B cell (primary cell): ENCODE measurements at regions not wholly inside any gene's neighbourhood (a gene's known extent, or its start where the extent isn't known, plus 50 kb on each side); places are given as distances from the start of the nearest gene placed in this dataset.

Experiments used
- ATAC-seq: fragments of 200-7000 bp; cut with Tn5 transposase; one replicate; pipeline ENCODE4 v1.10.0; 2021; ENCODE audit warnings: low read depth, mild to moderate bottlenecking, moderate number of reproducible peaks, moderate library complexity
- CTCF ChIA-PET: fragments of 350-600 bp; sonication (Branson Sonifier 250); formaldehyde crosslinking; loops from one replicate; lab custom pipeline; 2021; ENCODE audit warnings: antibody characterized with exemption, inconsistent platforms; lab: Charles Lee
- POLR2A ChIA-PET: fragments of 350-600 bp; sonication (Branson Sonifier 250); formaldehyde crosslinking; loops from one replicate; lab custom pipeline; 2021; ENCODE audit warnings: antibody characterized with exemption; lab: Charles Lee
- DNase-seq: peaks from one replicate; pipeline ENCODE4 v3.0.0; 2013
- H2AFZ ChIP-seq: 2 replicates; pipeline ENCODE4 v1.6.1; 2012; ENCODE audit warnings: mild to moderate bottlenecking, low read depth, low read length; ENCODE audit not compliant: insufficient read depth, poor library complexity, severe bottlenecking
- H3K27ac ChIP-seq, 2 donors: 1 replicate in 1 of 2; 2 replicates in 1 of 2; pipeline ENCODE4 v1.5.1; 2012 to 2013; ENCODE audit warnings: low read length in 2 of 2, mild to moderate bottlenecking in 2 of 2, moderate library complexity in 1 of 2
- H3K27me3 ChIP-seq, 4 experiments: fragments of 200-600 bp in 1 of 4; sonication (generic) in 1 of 4; replicated peaks in 1 of 4; 1 replicate in 2 of 4; 2 replicates in 2 of 4; pipeline versions ENCODE4 v1.6.1 to v1.7.0; 2013 to 2016; ENCODE audit warnings: low read length in 3 of 4, mild to moderate bottlenecking in 2 of 4, mixed read lengths in 1 of 4, moderate library complexity in 1 of 4; ENCODE audit not compliant: insufficient read depth in 4 of 4, control insufficient read depth in 3 of 4; ENCODE audit errors: control extremely low read depth in 1 of 4
- H3K36me3 ChIP-seq, 2 experiments: replicated peaks in 1 of 2; 1 replicate in 1 of 2; 2 replicates in 1 of 2; pipeline versions ENCODE4 v1.6.1 to v1.7.1; 2013; ENCODE audit warnings: low read length in 1 of 2; ENCODE audit not compliant: insufficient read depth in 2 of 2, control insufficient read depth in 1 of 2; ENCODE audit errors: control extremely low read depth in 1 of 2, extremely low read depth in 1 of 2
- H3K4me1 ChIP-seq, 2 donors: fragments of 200-600 bp in 1 of 2; sonication (generic) in 1 of 2; 1 replicate in 1 of 2; 2 replicates in 1 of 2; pipeline versions ENCODE4 v1.5.1 to v1.6.1; 2013 to 2017; ENCODE audit warnings: low read length in 2 of 2; ENCODE audit not compliant: control insufficient read depth in 2 of 2, insufficient read depth in 2 of 2
- H3K4me2 ChIP-seq: replicated peaks from 2 replicates; pipeline ENCODE3; 2012; ENCODE audit warnings: mild to moderate bottlenecking, low read depth, low read length; ENCODE audit not compliant: poor library complexity, severe bottlenecking
- H3K4me3 ChIP-seq, 5 experiments: fragments of 200-600 bp in 1 of 5; sonication (generic) in 1 of 5; 1 replicate in 3 of 5; 2 replicates in 2 of 5; pipeline versions ENCODE4 v1.5.1 to v1.7.0; 2011 to 2016; ENCODE audit warnings: low read length in 4 of 5, mild to moderate bottlenecking in 4 of 5, low read depth in 2 of 5, control low read depth in 1 of 5, moderate library complexity in 1 of 5; ENCODE audit not compliant: insufficient read depth in 1 of 5; ENCODE audit errors: control extremely low read depth in 1 of 5, extremely low read depth in 1 of 5
- H3K79me2 ChIP-seq: fragments of 200-600 bp; sonication (generic); one replicate; pipeline ENCODE4 v1.6.0; 2016; ENCODE audit warnings: low read length; ENCODE audit not compliant: control insufficient read depth, insufficient read depth
- H3K9ac ChIP-seq: fragments of 200-600 bp; sonication (generic); 2 replicates; pipeline ENCODE4 v1.6.1; 2017; ENCODE audit warnings: mild to moderate bottlenecking, low read length, moderate library complexity
- H3K9me3 ChIP-seq, 3 donors: one replicate each; pipeline versions ENCODE4 v1.6.1 to v1.7.1; 2013; ENCODE audit warnings: low read length in 2 of 3; ENCODE audit not compliant: control insufficient read depth in 2 of 3, insufficient read depth in 1 of 3; ENCODE audit errors: control extremely low read depth in 1 of 3
- H4K20me1 ChIP-seq: 2 replicates; pipeline ENCODE4 v1.6.0; 2012; ENCODE audit warnings: mild to moderate bottlenecking, low read length; ENCODE audit not compliant: insufficient read depth, control insufficient read depth, poor library complexity, severe bottlenecking
- H3K27ac Mint-ChIP-seq: one replicate; pipeline ENCODE4 v1.8.0; 2021; ENCODE audit warnings: mixed read lengths
- H3K27me3 Mint-ChIP-seq: one replicate; pipeline ENCODE4 v1.8.0; 2021; ENCODE audit warnings: mixed read lengths
- H3K4me1 Mint-ChIP-seq: one replicate; pipeline ENCODE4 v1.8.0; 2021; ENCODE audit warnings: mixed read lengths
- H3K4me3 Mint-ChIP-seq: one replicate; pipeline ENCODE4 v1.8.0; 2021; ENCODE audit warnings: mixed read lengths
- H3K9me3 Mint-ChIP-seq: one replicate; pipeline ENCODE4 v1.8.0; 2022; ENCODE audit warnings: mixed read lengths; ENCODE audit not compliant: insufficient read depth
- EZH2 ChIP-seq: IDR thresholded peaks from 2 replicates; pipeline ENCODE4 v1.6.1; 2012; ENCODE audit warnings: borderline replicate concordance, low read depth, mild to moderate bottlenecking, moderate library complexity, low read length; ENCODE audit not compliant: insufficient read depth, poor library complexity, severe bottlenecking
- WGBS: methylation state at CpG from one replicate; pipeline ENCODE4 v1.1.5; 2013; ENCODE audit warnings: missing lambda C conversion rate; ENCODE audit not compliant: insufficient coverage; 5-methylcytosine and 5-hydroxymethylcytosine counted together
- intact Hi-C: fragments of 100-400 bp; cut with micrococcal nuclease; formaldehyde crosslinking; loops from one replicate; pipeline ENCODE4 v1.10.0; 2022
- TF ChIP-seq, protein P1 (sequence below): fragments of 200-600 bp; IDR thresholded peaks from one replicate; pipeline ENCODE4 v1.8.0; 2022; ENCODE audit warnings: antibody characterized with exemption, mild to moderate bottlenecking

DNA sequence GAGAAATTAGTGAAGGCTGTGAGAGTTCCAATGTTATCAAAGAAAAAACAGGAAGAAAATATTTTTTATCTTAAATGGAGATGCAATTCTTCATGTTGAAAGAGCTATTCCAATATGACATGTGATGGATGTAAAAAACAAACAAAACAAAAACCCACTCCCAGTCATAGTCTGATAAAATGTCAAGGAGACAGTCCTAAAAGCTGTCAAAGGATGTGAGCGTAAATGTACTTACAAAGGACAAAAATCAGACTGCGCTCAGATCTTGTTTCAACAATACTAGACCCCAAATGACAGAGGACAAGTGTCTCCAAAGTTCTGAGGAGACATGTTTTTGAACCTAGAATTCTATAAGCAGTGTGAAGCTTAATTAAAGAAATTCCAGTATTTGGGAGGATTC, 265.8 kb downstream of the PLPP3 start:
- WGBS = 100% methylated on average over 2 of the region's 2 CpGs
- H2AFZ ChIP-seq = no peak overlapping the region
- no peak overlapping the region for H3K27ac ChIP-seq
- no peaks in the 10 kb centered on the region for H3K79me2 ChIP-seq
- Mint-ChIP-seq H3K9me3 (no peaks in the 10 kb centered on the region), H3K4me3 (no peak overlapping the region), H3K27me3 (peaks cover 15% of the 10 kb centered on the region), H3K27ac (no peak overlapping the region), H3K4me1 (no peaks in the 10 kb centered on the region)
- H3K4me3 ChIP-seq = no peak overlapping the region
- H3K4me2 ChIP-seq = no peak overlapping the region
- intact Hi-C loops = no loop called here
- ChIA-PET CTCF (no interaction called here), POLR2A (no interaction called here)
- H3K27me3 ChIP-seq = peaks cover 0 to 3% (median 0%) of the 10 kb centered on the region in 4 experiments
- DNase-seq (no peak), ATAC-seq (no peak)
- no peak overlapping the region for H3K9ac ChIP-seq
- H3K9me3 ChIP-seq = peaks cover 0 to 3% (median 0%) of the 10 kb centered on the region in 3 donors
- no peak for TF ChIP-seq EZH2
- TF ChIP-seq, protein P1, sequence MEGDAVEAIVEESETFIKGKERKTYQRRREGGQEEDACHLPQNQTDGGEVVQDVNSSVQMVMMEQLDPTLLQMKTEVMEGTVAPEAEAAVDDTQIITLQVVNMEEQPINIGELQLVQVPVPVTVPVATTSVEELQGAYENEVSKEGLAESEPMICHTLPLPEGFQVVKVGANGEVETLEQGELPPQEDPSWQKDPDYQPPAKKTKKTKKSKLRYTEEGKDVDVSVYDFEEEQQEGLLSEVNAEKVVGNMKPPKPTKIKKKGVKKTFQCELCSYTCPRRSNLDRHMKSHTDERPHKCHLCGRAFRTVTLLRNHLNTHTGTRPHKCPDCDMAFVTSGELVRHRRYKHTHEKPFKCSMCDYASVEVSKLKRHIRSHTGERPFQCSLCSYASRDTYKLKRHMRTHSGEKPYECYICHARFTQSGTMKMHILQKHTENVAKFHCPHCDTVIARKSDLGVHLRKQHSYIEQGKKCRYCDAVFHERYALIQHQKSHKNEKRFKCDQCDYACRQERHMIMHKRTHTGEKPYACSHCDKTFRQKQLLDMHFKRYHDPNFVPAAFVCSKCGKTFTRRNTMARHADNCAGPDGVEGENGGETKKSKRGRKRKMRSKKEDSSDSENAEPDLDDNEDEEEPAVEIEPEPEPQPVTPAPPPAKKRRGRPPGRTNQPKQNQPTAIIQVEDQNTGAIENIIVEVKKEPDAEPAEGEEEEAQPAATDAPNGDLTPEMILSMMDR = no peak
- H3K4me1 ChIP-seq = no peaks in the 10 kb centered on the region
- no peaks in the 10 kb centered on the region for H4K20me1 ChIP-seq
- no peaks in the 10 kb centered on the region for H3K36me3 ChIP-seq

DNA sequence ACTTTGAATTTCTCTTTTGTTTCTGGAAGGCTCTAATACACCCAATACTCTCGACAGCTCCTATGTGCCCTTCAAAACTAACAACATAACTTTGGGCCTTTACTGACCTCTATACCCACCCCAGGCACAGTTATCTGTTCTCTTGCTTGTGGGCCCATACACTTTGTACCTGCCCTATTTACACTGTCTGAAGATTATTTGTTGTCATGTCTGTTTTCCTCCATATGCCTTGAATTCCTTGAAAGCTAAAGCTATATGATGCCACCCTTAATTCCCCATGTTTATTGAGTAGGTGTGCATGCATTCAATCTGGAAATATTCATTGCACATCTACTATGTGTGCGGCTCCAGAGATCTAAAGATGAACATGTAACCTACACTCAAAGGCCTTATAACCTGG, 267.6 kb downstream of the PLPP3 start:
- H2AFZ ChIP-seq = no peak overlapping the region
- H3K27me3 Mint-ChIP-seq = peaks cover 19% of the 10 kb centered on the region
- 90% methylated on average over 1 of the region's 2 CpGs for WGBS
- no peaks in the 10 kb centered on the region for H3K4me1 Mint-ChIP-seq
- peaks cover 0 to 3% (median 0%) of the 10 kb centered on the region in 4 experiments for H3K27me3 ChIP-seq
- no peak overlapping the region for H3K27ac Mint-ChIP-seq
- H3K9me3 Mint-ChIP-seq = peaks cover 2% of the 10 kb centered on the region
- no peaks in the 10 kb centered on the region for H4K20me1 ChIP-seq
- intact Hi-C loops = no loop called here
- no peak overlapping the region for H3K4me3 Mint-ChIP-seq
- H3K27ac ChIP-seq = no peak overlapping the region
- CTCF ChIA-PET = no interaction called here
- H3K9me3 ChIP-seq = peaks cover 0 to 3% (median 0%) of the 10 kb centered on the region in 3 donors
- no peak for TF ChIP-seq EZH2
- TF ChIP-seq, protein P1 = no peak
- H3K36me3 ChIP-seq = no peaks in the 10 kb centered on the region
- H3K4me1 ChIP-seq = no peaks in the 10 kb centered on the region
- H3K4me2 ChIP-seq = no peak overlapping the region
- POLR2A ChIA-PET = no interaction called here
- no peak overlapping the region for H3K4me3 ChIP-seq
- ATAC-seq = no peak
- H3K9ac ChIP-seq = no peak overlapping the region
- H3K79me2 ChIP-seq = no peaks in the 10 kb centered on the region
- no peak for DNase-seq
